ENCODE measurements at regions not wholly inside any gene's neighbourhood (a gene's known extent, or its start where the extent isn't known, plus 50 kb on each side); places are given as distances from the start of the nearest gene placed in this dataset.

DNA sequence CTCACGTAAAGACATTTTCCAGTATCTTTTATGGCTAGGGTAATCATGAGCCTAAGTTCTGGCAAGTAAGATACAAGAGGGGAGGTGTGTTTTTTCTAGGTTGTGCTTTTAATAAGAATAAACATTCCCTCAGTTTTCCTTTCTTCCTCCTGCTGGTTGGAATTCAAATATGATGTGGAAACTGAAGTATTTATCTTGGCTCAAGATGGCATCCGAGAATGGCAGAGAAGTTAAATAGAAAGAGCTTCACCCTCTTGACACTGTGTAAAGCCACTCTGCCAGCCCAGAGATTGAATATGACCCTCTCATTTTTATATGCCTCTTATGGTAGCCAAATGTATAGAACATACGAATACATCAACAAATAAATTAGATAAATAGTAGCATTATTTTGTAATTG is 438.4 kb downstream of the ISL1 start:
- no peak for FAIRE-seq
- H3K4me1 ChIP-seq (ENCODE audit: insufficient read depth, low read length): no peaks in the 10 kb centered on the region
- TF ChIP-seq, protein P1, sequence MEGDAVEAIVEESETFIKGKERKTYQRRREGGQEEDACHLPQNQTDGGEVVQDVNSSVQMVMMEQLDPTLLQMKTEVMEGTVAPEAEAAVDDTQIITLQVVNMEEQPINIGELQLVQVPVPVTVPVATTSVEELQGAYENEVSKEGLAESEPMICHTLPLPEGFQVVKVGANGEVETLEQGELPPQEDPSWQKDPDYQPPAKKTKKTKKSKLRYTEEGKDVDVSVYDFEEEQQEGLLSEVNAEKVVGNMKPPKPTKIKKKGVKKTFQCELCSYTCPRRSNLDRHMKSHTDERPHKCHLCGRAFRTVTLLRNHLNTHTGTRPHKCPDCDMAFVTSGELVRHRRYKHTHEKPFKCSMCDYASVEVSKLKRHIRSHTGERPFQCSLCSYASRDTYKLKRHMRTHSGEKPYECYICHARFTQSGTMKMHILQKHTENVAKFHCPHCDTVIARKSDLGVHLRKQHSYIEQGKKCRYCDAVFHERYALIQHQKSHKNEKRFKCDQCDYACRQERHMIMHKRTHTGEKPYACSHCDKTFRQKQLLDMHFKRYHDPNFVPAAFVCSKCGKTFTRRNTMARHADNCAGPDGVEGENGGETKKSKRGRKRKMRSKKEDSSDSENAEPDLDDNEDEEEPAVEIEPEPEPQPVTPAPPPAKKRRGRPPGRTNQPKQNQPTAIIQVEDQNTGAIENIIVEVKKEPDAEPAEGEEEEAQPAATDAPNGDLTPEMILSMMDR (IDR thresholded peaks at IDR 0.05; ENCODE audit: insufficient read depth, low read depth, low read length): no peak
- TF ChIP-seq EZH2 (IDR thresholded peaks at IDR 0.05; ENCODE audit: insufficient read depth, low read length): no peak

DNA sequence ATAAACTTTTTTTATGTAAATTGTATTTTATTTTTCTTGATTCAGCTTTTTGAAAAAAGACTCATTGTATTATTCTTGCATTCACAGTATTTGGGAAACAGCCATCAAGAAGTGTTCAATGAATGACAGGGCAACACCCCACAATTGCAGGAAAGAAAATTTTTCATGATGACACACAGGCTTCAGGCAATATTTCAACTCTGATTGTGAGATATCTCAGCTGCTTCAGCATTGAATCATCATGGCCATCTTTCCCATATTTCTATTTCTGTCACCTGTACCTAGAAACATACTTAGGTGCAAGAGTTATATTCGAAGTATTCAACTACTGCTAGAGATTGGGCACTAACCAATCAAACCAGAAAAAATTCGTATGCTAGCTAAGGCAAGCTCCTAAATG is 446.0 kb downstream of the ISL1 start:
- Histone ChIP-seq H3K9ac (ENCODE audit: low read length) (no peak overlapping the region), H3K4me2 (ENCODE audit: low read length) (no peak overlapping the region), H3K79me2 (ENCODE audit: insufficient read depth, low read length) (no peaks in the 10 kb centered on the region), H3K36me3 (ENCODE audit: insufficient read depth, low read length) (no peaks in the 10 kb centered on the region), H4K20me1 (ENCODE audit: insufficient read depth, low read length) (no peaks in the 10 kb centered on the region), H3K9me3 (ENCODE audit: insufficient read depth, low read depth, low read length) (no peaks in the 10 kb centered on the region), H3K4me1 (ENCODE audit: insufficient read depth, low read length) (no peaks in the 10 kb centered on the region), H2AFZ (ENCODE audit: low read depth, low read length) (no peak overlapping the region), H3K4me3 (ENCODE audit: insufficient read depth, low read depth, low read length) (no peak overlapping the region), H3K27ac (ENCODE audit: low read depth, low read length) (no peak overlapping the region), H3K27me3 (ENCODE audit: insufficient read depth, low read length) (no peaks in the 10 kb centered on the region)
- no peaks in the 10 kb centered on the region for H3K9me3 Mint-ChIP-seq (ENCODE audit: unreplicated experiment)
- H3K4me1 Mint-ChIP-seq (ENCODE audit: low read depth, unreplicated experiment): peaks cover 28% of the 10 kb centered on the region
- H3K4me3 Mint-ChIP-seq (ENCODE audit: unreplicated experiment): no peak overlapping the region
- no peak for FAIRE-seq
- H3K27me3 Mint-ChIP-seq (ENCODE audit: low read depth, unreplicated experiment): no peaks in the 10 kb centered on the region
- peak overlapping the region; percentile 17 for H3K27ac Mint-ChIP-seq (ENCODE audit: unreplicated experiment)
- DNase-seq (ENCODE audit: low read depth): peak; percentile 2
- H3K36me3 Mint-ChIP-seq (ENCODE audit: low read depth, unreplicated experiment): no peaks in the 10 kb centered on the region
- TF ChIP-seq, protein P1 (IDR thresholded peaks at IDR 0.05; ENCODE audit: insufficient read depth, low read depth, low read length): no peak
- no peak for TF ChIP-seq EZH2 (IDR thresholded peaks at IDR 0.05; ENCODE audit: insufficient read depth, low read length)

More for the DNA sequence above, 438.4 kb downstream of the ISL1 start:
- no peak for DNase-seq (ENCODE audit: low read depth)
- Mint-ChIP-seq H3K27ac (ENCODE audit: unreplicated experiment) (no peak overlapping the region), H3K4me1 (ENCODE audit: low read depth, unreplicated experiment) (no peaks in the 10 kb centered on the region), H3K36me3 (ENCODE audit: low read depth, unreplicated experiment) (no peaks in the 10 kb centered on the region), H3K9me3 (ENCODE audit: unreplicated experiment) (no peaks in the 10 kb centered on the region), H3K4me3 (ENCODE audit: unreplicated experiment) (no peak overlapping the region), H3K27me3 (ENCODE audit: low read depth, unreplicated experiment) (peaks cover 2% of the 10 kb centered on the region)
- Histone ChIP-seq H3K4me2 (ENCODE audit: low read length) (no peak overlapping the region), H3K36me3 (ENCODE audit: insufficient read depth, low read length) (no peaks in the 10 kb centered on the region), H3K79me2 (ENCODE audit: insufficient read depth, low read length) (no peaks in the 10 kb centered on the region), H4K20me1 (ENCODE audit: insufficient read depth, low read length) (no peaks in the 10 kb centered on the region), H3K9me3 (ENCODE audit: insufficient read depth, low read depth, low read length) (no peaks in the 10 kb centered on the region), H2AFZ (ENCODE audit: low read depth, low read length) (no peak overlapping the region), H3K27ac (ENCODE audit: low read depth, low read length) (no peak overlapping the region), H3K9ac (ENCODE audit: low read length) (no peak overlapping the region), H3K4me3 (ENCODE audit: insufficient read depth, low read depth, low read length) (no peak overlapping the region), H3K27me3 (ENCODE audit: insufficient read depth, low read length) (no peaks in the 10 kb centered on the region)

GRCh38 chr5:51829691-51830090 is 446.4 kb downstream of the ISL1 start:
- Histone ChIP-seq H3K4me1 (ENCODE audit: insufficient read depth, low read length) (no peaks in the 10 kb centered on the region), H3K9ac (ENCODE audit: low read length) (no peak overlapping the region), H3K9me3 (ENCODE audit: insufficient read depth, low read depth, low read length) (no peaks in the 10 kb centered on the region), H2AFZ (ENCODE audit: low read depth, low read length) (no peak overlapping the region), H3K79me2 (ENCODE audit: insufficient read depth, low read length) (no peaks in the 10 kb centered on the region), H3K27ac (ENCODE audit: low read depth, low read length) (no peak overlapping the region), H3K36me3 (ENCODE audit: insufficient read depth, low read length) (no peaks in the 10 kb centered on the region), H3K27me3 (ENCODE audit: insufficient read depth, low read length) (no peaks in the 10 kb centered on the region), H4K20me1 (ENCODE audit: insufficient read depth, low read length) (no peaks in the 10 kb centered on the region), H3K4me2 (ENCODE audit: low read length) (no peak overlapping the region), H3K4me3 (ENCODE audit: insufficient read depth, low read depth, low read length) (no peak overlapping the region)
- no peaks in the 10 kb centered on the region for H3K9me3 Mint-ChIP-seq (ENCODE audit: unreplicated experiment)
- TF ChIP-seq, protein P1 (IDR thresholded peaks at IDR 0.05; ENCODE audit: insufficient read depth, low read depth, low read length): no peak
- no peak for TF ChIP-seq EZH2 (IDR thresholded peaks at IDR 0.05; ENCODE audit: insufficient read depth, low read length)
- H3K4me1 Mint-ChIP-seq (ENCODE audit: low read depth, unreplicated experiment): peaks cover 28% of the 10 kb centered on the region
- no peaks in the 10 kb centered on the region for H3K27me3 Mint-ChIP-seq (ENCODE audit: low read depth, unreplicated experiment)
- no peak overlapping the region for H3K4me3 Mint-ChIP-seq (ENCODE audit: unreplicated experiment)
- no peak overlapping the region for H3K27ac Mint-ChIP-seq (ENCODE audit: unreplicated experiment)
- no peak for FAIRE-seq
- no peak for DNase-seq (ENCODE audit: low read depth)
- H3K36me3 Mint-ChIP-seq (ENCODE audit: low read depth, unreplicated experiment): no peaks in the 10 kb centered on the region

Measured in astrocyte (in vitro differentiated cells and primary cell).